LNCAP (cell line): ENCODE measurements at regions not wholly inside any gene's neighbourhood (a gene's known extent, or its start where the extent isn't known, plus 50 kb on each side); places are given as distances from the start of the nearest gene placed in this dataset.

Experiments
- CTCF ChIP-seq: fragments of 450-650 bp; IDR thresholded peaks from 2 replicates; pipeline ENCODE4 v1.5.1; 2017; ENCODE audit warnings: mild to moderate bottlenecking

- no peak for TF ChIP-seq CTCF
Observed at GRCh38 chr4:163892417-163892816, 397.9 kb downstream of the TMA16 start.

- TF ChIP-seq CTCF = no peak
Observed at GRCh38 chr4:163895378-163896005, 401.0 kb downstream of the TMA16 start.

GRCh38 chr4:163901319-163901718 lies 406.8 kb downstream of the TMA16 start:
- TF ChIP-seq CTCF = no peak

GRCh38 chr4:163902417-163902816 lies 407.9 kb downstream of the TMA16 start:
- no peak for TF ChIP-seq CTCF

GRCh38 chr4:163911891-163912290 lies 417.4 kb downstream of the TMA16 start:
- TF ChIP-seq CTCF = no peak

- TF ChIP-seq CTCF = no peak
Observed at GRCh38 chr4:163913571-163913970, 419.1 kb downstream of the TMA16 start.

- TF ChIP-seq CTCF = no peak
Observed at GRCh38 chr4:163915896-163916295, 421.4 kb downstream of the TMA16 start.

GRCh38 chr4:163920426-163920825 lies 425.9 kb downstream of the TMA16 start:
- TF ChIP-seq CTCF = no peak
